PC-3 (cell line): ENCODE measurements at regions not wholly inside any gene's neighbourhood (a gene's known extent, or its start where the extent isn't known, plus 50 kb on each side); places are given as distances from the start of the nearest gene placed in this dataset.

Experiments
- ATAC-seq: fragments of 200-7000 bp; cut with Tn5 transposase; 2 replicates; pipeline ENCODE4 v1.9.1; 2020; ENCODE audit warnings: mild to moderate bottlenecking, moderate library complexity
- BruUV-seq: library from RNA; stranded (reverse); fragments of 400-500 nt; replicated peaks from 2 replicates; lab custom pipeline; 2021; lab: Mats Ljungman, UMichigan
- CTCF ChIA-PET: fragments of 300-600 bp; sonication (Branson Sonifier 250); formaldehyde crosslinking; loops from one replicate; lab custom pipeline; 2022; ENCODE audit warnings: antibody characterized with exemption; lab: Charles Lee
- POLR2A ChIA-PET: fragments of 300-600 bp; sonication (Branson Sonifier 250); formaldehyde crosslinking; loops from one replicate; lab custom pipeline; 2022; ENCODE audit warnings: antibody characterized with exemption; ENCODE audit not compliant: unreplicated experiment; lab: Charles Lee
- DNase-seq: peaks from one replicate; pipeline ENCODE4 v3.0.0-alpha.2; 2015
- H2AFZ ChIP-seq: fragments of 300-600 bp; sonication (generic); 2 replicates; pipeline ENCODE4 v1.6.0; 2016; ENCODE audit warnings: antibody characterized with exemption, low read length
- H3F3A ChIP-seq: fragments of 300-600 bp; sonication (generic); one replicate; pipeline ENCODE4 v1.6.0; 2017; ENCODE audit warnings: antibody characterized with exemption, low read length, control low read depth, mild to moderate bottlenecking; ENCODE audit not compliant: unreplicated experiment
- H3K27ac ChIP-seq: fragments of 300-600 bp; sonication (generic); 2 replicates; pipeline ENCODE4 v1.5.1; 2016; ENCODE audit warnings: mild to moderate bottlenecking, low read length
- H3K27me3 ChIP-seq: fragments of 300-600 bp; sonication (generic); 2 replicates; pipeline ENCODE4 v1.6.1; 2016; ENCODE audit warnings: low read length, mixed read lengths
- H3K36me3 ChIP-seq: fragments of 300-600 bp; sonication (generic); 2 replicates; pipeline ENCODE4 v1.6.1; 2016; ENCODE audit warnings: low read depth, mixed run types, low read length, mixed read lengths
- H3K4me1 ChIP-seq: fragments of 300-600 bp; sonication (generic); 2 replicates; pipeline ENCODE4 v1.5.1; 2016; ENCODE audit warnings: low read length; ENCODE audit not compliant: insufficient read depth
- H3K4me2 ChIP-seq: fragments of 300-600 bp; sonication (generic); 2 replicates; pipeline ENCODE4 v1.6.0; 2016; ENCODE audit warnings: low read length
- H3K4me3 ChIP-seq: fragments of 300-600 bp; sonication (generic); 2 replicates; pipeline ENCODE4 v1.5.1; 2016; ENCODE audit warnings: mild to moderate bottlenecking, low read length, mixed read lengths
- H3K79me2 ChIP-seq: fragments of 300-600 bp; sonication (generic); 2 replicates; pipeline ENCODE4 v1.6.1; 2017; ENCODE audit warnings: low read length, mixed read lengths
- H3K9ac ChIP-seq: fragments of 300-600 bp; sonication (generic); 2 replicates; pipeline ENCODE4 v1.6.0; 2016; ENCODE audit warnings: mild to moderate bottlenecking, low read length
- H3K9me2 ChIP-seq: fragments of 300-600 bp; sonication (generic); replicated peaks from 2 replicates; pipeline ENCODE4 v1.6.1; 2016; ENCODE audit warnings: mixed run types, low read length, mixed read lengths
- H3K9me3 ChIP-seq: fragments of 300-600 bp; sonication (generic); 2 replicates; pipeline ENCODE4 v1.6.1; 2016; ENCODE audit warnings: low read length, mixed read lengths
- H4K20me1 ChIP-seq: fragments of 300-600 bp; sonication (generic); 2 replicates; pipeline ENCODE4 v1.6.1; 2016; ENCODE audit warnings: low read length, mixed read lengths
- EZH2 ChIP-seq: fragments of 300-600 bp; sonication (generic); IDR thresholded peaks from one replicate; pipeline ENCODE4 v1.6.1; 2017; ENCODE audit warnings: antibody characterized with exemption, mild to moderate bottlenecking, low read length; ENCODE audit not compliant: unreplicated experiment
- EZH2phosphoT487 ChIP-seq: fragments of 300-600 bp; sonication (generic); IDR thresholded peaks from 2 replicates; pipeline ENCODE4 v1.6.1; 2018; ENCODE audit warnings: mild to moderate bottlenecking, antibody characterized with exemption, low read length, borderline replicate concordance
- intact Hi-C: fragments of 100-400 bp; cut with micrococcal nuclease; formaldehyde crosslinking; loops from 2 replicates; pipeline ENCODE4 v1.9.0; 2023
- TF ChIP-seq, protein P1 (sequence below): fragments of 300-600 bp; sonication (generic); conservative IDR thresholded peaks from 2 replicates; pipeline ENCODE4 v1.5.1; 2017; ENCODE audit warnings: antibody characterized with exemption, low read depth, mild to moderate bottlenecking, low read length

DNA sequence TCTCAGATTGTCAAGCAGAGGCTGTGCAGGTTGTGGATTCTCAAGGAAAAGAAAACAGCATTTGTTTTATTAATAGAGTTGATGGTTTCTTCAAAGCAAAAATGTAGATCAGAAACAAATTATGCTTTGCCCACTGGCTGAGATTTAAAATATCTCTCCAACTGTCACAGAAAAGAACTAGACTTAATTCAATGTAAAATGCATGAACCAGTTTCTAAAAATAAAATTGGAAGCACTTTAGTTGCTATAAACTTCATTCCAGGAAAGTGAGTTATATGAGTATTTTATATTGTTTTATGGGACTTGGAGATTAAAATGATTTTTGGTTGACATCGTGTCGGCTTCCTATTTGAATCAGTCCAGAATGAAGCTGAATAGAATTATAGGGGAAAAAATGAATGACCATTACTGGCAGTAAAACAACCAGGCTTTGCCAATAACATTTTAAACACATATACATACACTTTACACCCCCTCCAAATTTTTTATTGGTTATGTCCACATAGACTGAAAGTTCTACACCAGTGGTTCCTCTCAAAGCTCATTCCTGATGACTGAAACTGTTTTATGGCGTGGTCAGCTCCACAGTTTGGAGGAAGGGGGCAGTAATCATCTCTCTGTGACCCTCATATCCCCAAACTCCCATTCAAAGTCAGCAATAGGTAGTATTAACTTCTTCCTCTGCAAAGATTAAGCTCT lies 55.5 kb upstream of the DAAM1 start:
- BruUV-seq = no TSS peak
- ChIA-PET POLR2A (no interaction called here), CTCF (interaction anchor here (0.6 to 1.0 kb wide), 3 partner anchors 181 to 254 kb away, joined by 3 to 8 read pairs (median 4); no protein-coding TSS in a partner anchor)
- H3K27ac ChIP-seq = no peak overlapping the region
- no peaks in the 10 kb centered on the region for H4K20me1 ChIP-seq
- no peak overlapping the region for H3K4me2 ChIP-seq
- H3K36me3 ChIP-seq = no peaks in the 10 kb centered on the region
- no peak overlapping the region for H3K9ac ChIP-seq
- H2AFZ ChIP-seq = no peak overlapping the region
- ATAC-seq (peak; percentile 49; the same call in 1 of the 2 replicates), DNase-seq (peak; percentile 51)
- no peaks in the 10 kb centered on the region for H3K9me3 ChIP-seq
- no peaks in the 10 kb centered on the region for H3K9me2 ChIP-seq
- H3K27me3 ChIP-seq = peaks cover 50% of the 10 kb centered on the region
- no peaks in the 10 kb centered on the region for H3K4me1 ChIP-seq
- intact Hi-C loops = no loop called here
- no peak overlapping the region for H3K4me3 ChIP-seq
- no peaks in the 10 kb centered on the region for H3F3A ChIP-seq
- TF ChIP-seq, protein P1, sequence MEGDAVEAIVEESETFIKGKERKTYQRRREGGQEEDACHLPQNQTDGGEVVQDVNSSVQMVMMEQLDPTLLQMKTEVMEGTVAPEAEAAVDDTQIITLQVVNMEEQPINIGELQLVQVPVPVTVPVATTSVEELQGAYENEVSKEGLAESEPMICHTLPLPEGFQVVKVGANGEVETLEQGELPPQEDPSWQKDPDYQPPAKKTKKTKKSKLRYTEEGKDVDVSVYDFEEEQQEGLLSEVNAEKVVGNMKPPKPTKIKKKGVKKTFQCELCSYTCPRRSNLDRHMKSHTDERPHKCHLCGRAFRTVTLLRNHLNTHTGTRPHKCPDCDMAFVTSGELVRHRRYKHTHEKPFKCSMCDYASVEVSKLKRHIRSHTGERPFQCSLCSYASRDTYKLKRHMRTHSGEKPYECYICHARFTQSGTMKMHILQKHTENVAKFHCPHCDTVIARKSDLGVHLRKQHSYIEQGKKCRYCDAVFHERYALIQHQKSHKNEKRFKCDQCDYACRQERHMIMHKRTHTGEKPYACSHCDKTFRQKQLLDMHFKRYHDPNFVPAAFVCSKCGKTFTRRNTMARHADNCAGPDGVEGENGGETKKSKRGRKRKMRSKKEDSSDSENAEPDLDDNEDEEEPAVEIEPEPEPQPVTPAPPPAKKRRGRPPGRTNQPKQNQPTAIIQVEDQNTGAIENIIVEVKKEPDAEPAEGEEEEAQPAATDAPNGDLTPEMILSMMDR = peak; percentile 62
- TF ChIP-seq EZH2 = no peak
- H3K79me2 ChIP-seq = no peaks in the 10 kb centered on the region

DNA sequence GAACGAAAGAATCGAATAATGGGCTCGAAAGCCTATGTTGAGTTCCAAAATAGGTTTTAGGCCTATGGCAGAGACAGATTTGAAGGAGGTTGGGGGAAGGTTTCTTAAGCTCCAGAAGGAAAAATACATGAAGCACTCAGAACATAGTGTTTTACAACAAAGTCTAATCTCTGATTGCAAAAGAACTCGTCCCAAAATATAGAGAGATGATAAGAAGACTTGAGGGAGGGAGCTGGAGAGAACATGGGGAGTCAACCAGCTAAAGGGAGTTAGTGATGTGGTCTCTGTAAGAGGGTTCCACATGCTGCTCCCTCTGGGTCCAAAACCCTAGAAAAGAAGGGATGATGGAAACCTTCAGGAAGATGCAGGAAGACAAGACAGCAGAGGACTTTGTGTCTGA lies 54.8 kb upstream of the DAAM1 start:
- H3K27me3 ChIP-seq = peaks cover 52% of the 10 kb centered on the region
- BruUV-seq = no TSS peak
- H3K9me3 ChIP-seq = no peaks in the 10 kb centered on the region
- ChIA-PET CTCF (interaction anchor here (1.0 kb wide), 1 partner anchor 181 kb away, joined by 8 read pairs; no protein-coding TSS in a partner anchor), POLR2A (no interaction called here)
- TF ChIP-seq EZH2phosphoT487 (no peak), EZH2 (no peak)
- TF ChIP-seq, protein P1 = no peak
- DNase-seq (no peak), ATAC-seq (no peak)
- H3K36me3 ChIP-seq = no peaks in the 10 kb centered on the region
- H3K9me2 ChIP-seq = no peaks in the 10 kb centered on the region
- no peaks in the 10 kb centered on the region for H3F3A ChIP-seq
- H3K79me2 ChIP-seq = no peaks in the 10 kb centered on the region
- no peak overlapping the region for H3K4me2 ChIP-seq
- intact Hi-C loops = no loop called here
- no peak overlapping the region for H2AFZ ChIP-seq
- no peak overlapping the region for H3K4me3 ChIP-seq
- no peaks in the 10 kb centered on the region for H3K4me1 ChIP-seq
- no peaks in the 10 kb centered on the region for H4K20me1 ChIP-seq
- no peak overlapping the region for H3K27ac ChIP-seq
- H3K9ac ChIP-seq = no peak overlapping the region

DNA sequence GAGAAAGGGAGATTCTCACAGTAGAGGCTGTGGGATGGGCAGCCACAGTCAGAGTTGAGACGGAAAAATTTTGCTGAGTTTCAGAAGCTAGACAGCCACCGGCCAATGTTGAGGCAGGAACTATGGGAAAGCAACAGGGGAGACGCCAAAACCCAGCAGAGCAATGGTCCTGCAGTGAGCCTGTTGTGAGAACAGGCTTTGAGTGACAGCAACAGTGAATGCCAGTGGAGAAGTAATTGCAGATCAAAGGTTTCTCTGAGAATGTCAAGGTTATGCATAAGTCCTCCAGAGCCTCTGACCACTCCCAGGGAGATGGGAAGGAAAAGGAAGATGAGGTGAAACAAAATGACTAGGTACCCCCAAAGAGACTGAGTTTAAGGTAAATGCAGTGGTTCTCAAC lies 54.2 kb upstream of the DAAM1 start:
- TF ChIP-seq EZH2phosphoT487 (no peak), EZH2 (no peak)
- TF ChIP-seq, protein P1 = no peak
- Histone ChIP-seq H3F3A (no peaks in the 10 kb centered on the region), H2AFZ (no peak overlapping the region), H3K4me3 (no peak overlapping the region), H3K4me1 (no peaks in the 10 kb centered on the region), H3K27me3 (peaks cover 58% of the 10 kb centered on the region), H3K9me3 (no peaks in the 10 kb centered on the region), H3K9ac (no peak overlapping the region), H3K4me2 (no peak overlapping the region), H3K9me2 (no peaks in the 10 kb centered on the region), H3K79me2 (no peaks in the 10 kb centered on the region), H4K20me1 (no peaks in the 10 kb centered on the region), H3K27ac (no peak overlapping the region), H3K36me3 (no peaks in the 10 kb centered on the region)
- ChIA-PET POLR2A (no interaction called here), CTCF (no interaction called here)
- BruUV-seq = no TSS peak
- intact Hi-C loops = no loop called here
- DNase-seq (no peak), ATAC-seq (no peak)
